K562 (cell line): ENCODE measurements at regions not wholly inside any gene's neighbourhood (a gene's known extent, or its start where the extent isn't known, plus 50 kb on each side); places are given as distances from the start of the nearest gene placed in this dataset.

ENCODE experiments used
- ATAC-seq: fragments of 200-7000 bp; cut with Tn5 transposase; 3 replicates; pipeline ENCODE4 v1.9.1; 2020; ENCODE audit warnings: moderate library complexity
- BruUV-seq: library from RNA; stranded (reverse); fragments of 400-500 nt; replicated peaks from 2 replicates; lab custom pipeline; 2021; lab: Mats Ljungman, UMichigan
- CTCF ChIA-PET: fragments of 300-600 bp; formaldehyde crosslinking; extraction: SDS; loops from one replicate; lab custom pipeline; 2021; ENCODE audit warnings: low intra/inter-chr PET ratio; lab: Yijun Ruan, JAX
- POLR2A ChIA-PET: fragments of 300-600, 350-650 bp; sonication (Branson Sonifier 250); formaldehyde crosslinking; extraction: SDS; loops from one replicate; lab custom pipeline; 2021; ENCODE audit warnings: antibody characterized with exemption, inconsistent platforms; lab: Yijun Ruan, JAX
- DNase-seq, 4 experiments: peaks; one replicate each; pipeline versions ENCODE4 v3.0.0 to v3.0.0-alpha.2; 2011 to 2018; ENCODE audit warnings: low spot score in 3 of 4, mixed read lengths in 3 of 4; ENCODE audit errors: extremely low read depth in 1 of 4
- FAIRE-seq: peaks from 2 replicates; lab custom pipeline; 2011; peaks lifted over from hg19 to GRCh38; lab: Jason Lieb, UNC
- H2AFZ ChIP-seq: 2 replicates; pipeline ENCODE4 v1.6.0; 2011; ENCODE audit warnings: low read depth, low read length, control low read depth, inconsistent platforms
- H3K27ac ChIP-seq: fragments of 200-600 bp; 3 replicates; pipeline ENCODE4 v1.8.0; 2011; ENCODE audit warnings: low read depth, mild to moderate bottlenecking, control low read depth, inconsistent platforms, low read length, moderate library complexity, mixed read lengths; ENCODE audit errors: extremely low read depth
- H3K27me3 ChIP-seq, 2 experiments: fragments of 300-600 bp in 1 of 2; 2 replicates in 1 of 2; 3 replicates in 1 of 2; pipeline versions ENCODE4 v1.6.0 to v1.8.0; 2011; ENCODE audit warnings: inconsistent platforms in 2 of 2, low read length in 2 of 2, mild to moderate bottlenecking in 1 of 2, mixed read lengths in 1 of 2, moderate library complexity in 1 of 2; ENCODE audit not compliant: control insufficient read depth in 2 of 2, insufficient read depth in 2 of 2
- H3K36me3 ChIP-seq: fragments of 300-600 bp; 3 replicates; pipeline ENCODE4 v1.8.0; 2011; ENCODE audit warnings: mild to moderate bottlenecking, low read length, inconsistent platforms; ENCODE audit not compliant: control insufficient read depth, insufficient read depth
- H3K4me1 ChIP-seq, 2 experiments: fragments of 200-600 bp in 1 of 2; replicated peaks in 1 of 2; 2 replicates in 1 of 2; 3 replicates in 1 of 2; pipeline versions ENCODE4 v1.5.1 to v1.8.0; 2011; ENCODE audit warnings: inconsistent platforms in 2 of 2, low read length in 2 of 2, mild to moderate bottlenecking in 1 of 2, mixed read lengths in 1 of 2, moderate library complexity in 1 of 2; ENCODE audit not compliant: control insufficient read depth in 2 of 2, insufficient read depth in 2 of 2
- H3K4me2 ChIP-seq: 2 replicates; pipeline ENCODE4 v1.6.1; 2011; ENCODE audit warnings: low read length, control low read depth, inconsistent platforms, mixed read lengths; ENCODE audit not compliant: insufficient read depth
- H3K4me3 ChIP-seq: fragments of 200-600 bp; sonication (generic), shearing (Covaris generic); 2 replicates; pipeline ENCODE4 v1.5.1; 2016; ENCODE audit warnings: control low read depth, inconsistent platforms
- H3K79me2 ChIP-seq: fragments of 200-600 bp; 3 replicates; pipeline ENCODE4 v1.8.0; 2011; ENCODE audit warnings: low read length, inconsistent platforms; ENCODE audit not compliant: control insufficient read depth, insufficient read depth
- H3K9ac ChIP-seq, 2 experiments: 2 replicates each; pipeline versions ENCODE4 v1.6.0 to v1.6.1; 2011; ENCODE audit warnings: low read depth in 2 of 2, low read length in 2 of 2, control low read depth in 1 of 2, inconsistent platforms in 1 of 2, mild to moderate bottlenecking in 1 of 2, mixed read lengths in 1 of 2; ENCODE audit not compliant: insufficient read depth in 1 of 2
- H3K9me1 ChIP-seq: one replicate; pipeline ENCODE4 v1.6.0; 2011; ENCODE audit warnings: inconsistent platforms, mild to moderate bottlenecking, low read length, moderate library complexity; ENCODE audit not compliant: control insufficient read depth, insufficient read depth
- H3K9me3 ChIP-seq: replicated peaks from 2 replicates; pipeline ENCODE4 v1.5.1; 2011; ENCODE audit warnings: low read depth, low read length, inconsistent platforms; ENCODE audit not compliant: control insufficient read depth, insufficient read depth
- H4K20me1 ChIP-seq: replicated peaks from 2 replicates; pipeline ENCODE4 v1.6.1; 2011; ENCODE audit warnings: low read length, inconsistent platforms, mixed read lengths; ENCODE audit not compliant: control insufficient read depth, insufficient read depth
- ARID2 ChIP-seq: fragments of 450-650 bp; IDR thresholded peaks from 2 replicates; pipeline ENCODE4 v1.6.1; 2017; ENCODE audit warnings: antibody characterized with exemption, mild to moderate bottlenecking
- CBX8 ChIP-seq: fragments of 200-600 bp; sonication (generic); IDR thresholded peaks from 2 replicates; pipeline ENCODE4 v1.6.1; 2012; ENCODE audit warnings: borderline replicate concordance, mixed run types, low read depth, mild to moderate bottlenecking, moderate library complexity, mixed read lengths, low read length, control low read depth, inconsistent platforms; ENCODE audit not compliant: poor library complexity, severe bottlenecking; ENCODE audit errors: extremely low read depth
- CGGBP1 ChIP-seq: fragments of 250-450 bp; sonication (Bioruptor Pico); IDR thresholded peaks from 2 replicates; pipeline ENCODE4 v1.9.0; 2021; ENCODE audit warnings: mild to moderate bottlenecking
- CXXC5 ChIP-seq: fragments of 250-450 bp; sonication (Bioruptor Pico); IDR thresholded peaks from 2 replicates; pipeline ENCODE4 v1.8.0; 2022; ENCODE audit warnings: inconsistent platforms, mild to moderate bottlenecking, moderate library complexity
- DEAF1 ChIP-seq: fragments of 450-650 bp; formaldehyde crosslinking; IDR thresholded peaks from 2 replicates; pipeline ENCODE4 v1.4.0; 2020; ENCODE audit warnings: mild to moderate bottlenecking, moderate library complexity
- ELF1 ChIP-seq: fragments of 200-800 bp; sonication (Bioruptor generic); IDR thresholded peaks from 2 replicates; pipeline ENCODE4 v1.6.1; 2016; ENCODE audit warnings: missing genetic modification characterization, missing compliant biosample characterization
- FOXA1 ChIP-seq: fragments of 450-650 bp; IDR thresholded peaks from 2 replicates; pipeline ENCODE4 v1.6.1; 2016; ENCODE audit warnings: mild to moderate bottlenecking, borderline replicate concordance
- FOXO4 ChIP-seq: fragments of 450-650 bp; formaldehyde crosslinking; IDR thresholded peaks from 2 replicates; pipeline ENCODE4 v1.4.0; 2020; ENCODE audit warnings: mild to moderate bottlenecking, moderate library complexity
- GATAD2A ChIP-seq: fragments of 450-650 bp; IDR thresholded peaks from 2 replicates; pipeline ENCODE4 v1.6.1; 2017
- GTF2E2 ChIP-seq: fragments of 200-800 bp; sonication (Bioruptor generic); IDR thresholded peaks from 2 replicates; pipeline ENCODE4 v1.6.1; 2016; ENCODE audit warnings: missing genetic modification characterization, missing compliant biosample characterization
- MLX ChIP-seq, 2 experiments: fragments of 450-650 bp in 1 of 2; sonication (generic) in 1 of 2; formaldehyde crosslinking; conservative IDR thresholded peaks; 2 replicates each; pipeline versions ENCODE4 v1.4.0 to v1.8.1; 2020 to 2022; ENCODE audit warnings: mild to moderate bottlenecking in 1 of 2, missing genetic modification reagents in 1 of 2
- MTA3 ChIP-seq: fragments of 450-650 bp; formaldehyde crosslinking; IDR thresholded peaks from 2 replicates; pipeline ENCODE4 v1.6.1; 2017; ENCODE audit warnings: mild to moderate bottlenecking, borderline replicate concordance
- PHB2 ChIP-seq: fragments of 450-650 bp; IDR thresholded peaks from 2 replicates; pipeline ENCODE4 v1.6.1; 2017; ENCODE audit warnings: low read depth
- ZNF511 ChIP-seq: sonication (generic); formaldehyde crosslinking; IDR thresholded peaks from 2 replicates; pipeline ENCODE4 v1.8.0; 2022; ENCODE audit warnings: mild to moderate bottlenecking, missing genetic modification reagents
- WGBS: fragments of 100-300 bp; shearing (Covaris generic); methylation state at CpG from one replicate; pipeline ENCODE4 v1.1.6; 2016; ENCODE audit warnings: low coverage, mixed read lengths; ENCODE audit not compliant: insufficient coverage; ENCODE audit errors: missing lambda C conversion rate; 5-methylcytosine and 5-hydroxymethylcytosine counted together
- in situ Hi-C: fragments of 300-500 bp; cut with MboI; formaldehyde crosslinking; loops from 4 replicates; pipeline ENCODE4 v1.15.0; 2018; ENCODE audit warnings: inconsistent platforms, mixed read lengths
- intact Hi-C: fragments of 100-400 bp; cut with micrococcal nuclease; formaldehyde crosslinking; loops from 2 replicates; pipeline ENCODE4 v1.14.2; 2022

GRCh38 chr5:71862087-71862486, 143.0 kb downstream of the CARTPT start:
- H3K4me3 ChIP-seq, result no peak overlapping the region
- TF ChIP-seq CXXC5 (CRISPR knock-in tag), result no peak
- no peak for TF ChIP-seq DEAF1 (CRISPR knock-in tag)
- TF ChIP-seq ZNF511 (CRISPR knock-in tag), result no peak
- no peak for TF ChIP-seq CBX8
- no peak for TF ChIP-seq ARID2
- no peak for TF ChIP-seq CGGBP1 (CRISPR knock-in tag)
- TF ChIP-seq FOXO4 (CRISPR knock-in tag), result no peak
- TF ChIP-seq FOXA1, result no peak
- TF ChIP-seq GATAD2A, result no peak
- no peak for TF ChIP-seq GTF2E2 (tag)
- no peak for TF ChIP-seq PHB2
- TF ChIP-seq MTA3, result no peak
- TF ChIP-seq MLX (CRISPR knock-in tag; conservative IDR thresholded peaks at IDR 0.05), result no peak
- no peak for TF ChIP-seq ELF1 (tag)
- no peak overlapping the region for H3K9ac ChIP-seq
- 0 out of 5 replicates have a peak, but pooled peaks cover 0 to 4% of the 10 kb centered on the region in 2 experiments for H3K27me3 ChIP-seq
- ATAC-seq (no peak), DNase-seq (no peak), FAIRE-seq (no peak)
- ChIA-PET CTCF (no interaction called here), POLR2A (no interaction called here)
- no peaks in the 10 kb centered on the region for H3K36me3 ChIP-seq
- 0% methylated on average over 1 of the region's 1 CpG for WGBS
- no peak overlapping the region for H2AFZ ChIP-seq
- H3K79me2 ChIP-seq, result no peaks in the 10 kb centered on the region
- no peaks in the 10 kb centered on the region for H4K20me1 ChIP-seq
- H3K9me1 ChIP-seq, result no peaks in the 10 kb centered on the region
- H3K9me3 ChIP-seq, result no peaks in the 10 kb centered on the region
- no TSS peak for BruUV-seq
- intact Hi-C loops (no loop called here), in situ Hi-C loops (no loop called here)
- H3K4me2 ChIP-seq, result no peak overlapping the region
- H3K4me1 ChIP-seq, result no peaks in the 10 kb centered on the region
- no peak overlapping the region for H3K27ac ChIP-seq
